ENCODE measurements at regions not wholly inside any gene's neighbourhood (a gene's known extent, or its start where the extent isn't known, plus 50 kb on each side); places are given as distances from the start of the nearest gene placed in this dataset.
A peak's percentile ranks its signal among the peaks of the same experiment; 100 is the strongest.

GRCh38 chr7:140230861-140231770 lies 54.3 kb upstream of the KDM7A start:
- Histone ChIP-seq H3K36me3 (replicated peaks; ENCODE audit: control insufficient read depth, insufficient read depth, low read length) (no peaks in the 10 kb centered on the region), H3K4me3 (ENCODE audit: insufficient read depth, low read depth, low read length) (peak overlapping the region; percentile 59), H3K27me3 (ENCODE audit: control insufficient read depth, insufficient read depth, low read length) (peaks cover 21% of the 10 kb centered on the region)
- peak; percentile 95 for DNase-seq

- H3K27me3 ChIP-seq (ENCODE audit: control insufficient read depth, insufficient read depth, low read length): peaks cover 21% of the 10 kb centered on the region
- DNase-seq: peak; percentile 68
These were observed 53.7 kb upstream of the KDM7A start for GRCh38 chr7:140230516-140230860.

GRCh38 chr7:140229591-140230515 lies 53.1 kb upstream of the KDM7A start:
- DNase-seq: peak; percentile 84
- peaks cover 21% of the 10 kb centered on the region for H3K27me3 ChIP-seq (ENCODE audit: control insufficient read depth, insufficient read depth, low read length)
- H3K4me3 ChIP-seq (ENCODE audit: insufficient read depth, low read depth, low read length): peak overlapping the region; percentile 59
- H3K36me3 ChIP-seq (replicated peaks; ENCODE audit: control insufficient read depth, insufficient read depth, low read length): no peaks in the 10 kb centered on the region

More at GRCh38 chr7:140230516-140230860, 53.7 kb upstream of the KDM7A start:
- H3K4me3 ChIP-seq (ENCODE audit: insufficient read depth, low read depth, low read length): peak overlapping the region; percentile 59
- H3K36me3 ChIP-seq (replicated peaks; ENCODE audit: control insufficient read depth, insufficient read depth, low read length): no peaks in the 10 kb centered on the region

GRCh38 chr7:140229101-140229525 lies 52.3 kb upstream of the KDM7A start:
- Histone ChIP-seq H3K27me3 (ENCODE audit: control insufficient read depth, insufficient read depth, low read length) (peaks cover 21% of the 10 kb centered on the region), H3K36me3 (replicated peaks; ENCODE audit: control insufficient read depth, insufficient read depth, low read length) (no peaks in the 10 kb centered on the region), H3K4me3 (ENCODE audit: insufficient read depth, low read depth, low read length) (no peak overlapping the region)
- no peak for DNase-seq
